RPMI8226 (cell line): ENCODE measurements at regions not wholly inside any gene's neighbourhood (a gene's known extent, or its start where the extent isn't known, plus 50 kb on each side); places are given as distances from the start of the nearest gene placed in this dataset.
"Not testable (repeated sequence)": the region's sequence is repeated elsewhere in the genome, so short reads cannot be mapped to it uniquely, and the experiment has no call there.

Experiments used
- DNase-seq: peaks from one replicate; pipeline ENCODE4 v3.0.0-alpha.2; 2015

DNA sequence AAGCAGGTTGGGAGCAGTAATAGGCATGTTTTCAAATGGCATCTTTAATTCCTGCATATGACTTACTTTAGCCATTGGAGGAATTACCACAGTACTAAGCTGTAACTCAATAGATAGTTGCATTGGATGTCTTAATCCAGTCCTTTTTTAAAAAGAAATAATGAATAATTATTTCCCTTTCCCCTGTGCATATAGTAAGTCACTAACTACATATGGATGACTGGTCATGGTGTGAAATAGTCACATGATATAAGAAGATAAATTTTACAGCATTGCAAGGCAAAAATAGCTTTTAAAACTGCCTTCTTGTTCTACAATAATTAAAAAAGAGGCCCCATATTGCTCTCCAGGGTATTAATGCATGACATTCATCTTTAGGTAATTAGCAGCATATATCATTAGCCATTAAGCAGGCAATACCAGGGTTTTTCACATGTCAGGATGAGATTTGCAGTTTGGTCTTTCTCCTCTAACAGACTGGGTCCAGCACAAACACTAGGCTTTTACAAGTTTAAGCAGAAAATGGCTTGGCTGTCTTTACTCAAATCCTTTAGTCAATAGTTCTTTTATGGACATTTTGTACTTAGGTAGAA, 606.4 kb upstream of the RORB start:
- no peak for DNase-seq

DNA sequence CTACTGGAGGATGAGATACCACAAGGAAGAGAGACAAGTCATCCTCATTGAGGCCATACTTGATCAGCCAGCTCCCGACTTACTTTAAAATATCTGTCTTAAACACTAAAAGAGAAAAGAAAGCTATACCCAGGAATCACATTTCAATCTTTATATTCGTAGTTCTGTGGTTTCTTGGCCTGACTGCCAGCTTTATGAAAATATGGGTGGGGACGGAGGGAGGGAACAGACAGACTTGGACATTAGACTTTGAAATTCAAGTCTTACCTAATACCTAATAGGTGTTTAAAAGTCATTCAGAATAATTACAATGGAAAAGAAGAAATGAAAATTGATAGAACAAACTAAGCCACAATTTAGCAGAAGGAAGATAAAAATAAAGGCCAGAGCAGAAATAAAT, 604.8 kb upstream of the RORB start:
- no peak for DNase-seq

DNA sequence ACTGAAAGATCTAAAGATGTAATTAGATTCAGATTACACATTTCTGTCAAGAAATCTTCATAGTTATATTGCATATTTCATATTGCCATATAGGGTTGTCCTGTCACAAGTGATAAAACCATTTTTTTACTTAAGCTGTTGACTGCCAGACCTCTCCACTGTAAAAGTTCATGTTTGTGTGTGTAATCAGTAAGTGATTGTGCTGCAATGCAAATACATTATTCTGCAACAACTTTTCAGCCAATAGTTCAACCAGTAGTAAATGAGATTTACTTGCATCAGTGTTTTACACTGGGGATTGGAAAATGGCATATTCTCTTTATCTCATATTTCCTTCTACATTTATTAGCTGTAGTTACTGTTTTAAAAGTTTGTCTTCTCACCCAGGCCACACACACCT, 603.9 kb upstream of the RORB start:
- DNase-seq: no peak

DNA sequence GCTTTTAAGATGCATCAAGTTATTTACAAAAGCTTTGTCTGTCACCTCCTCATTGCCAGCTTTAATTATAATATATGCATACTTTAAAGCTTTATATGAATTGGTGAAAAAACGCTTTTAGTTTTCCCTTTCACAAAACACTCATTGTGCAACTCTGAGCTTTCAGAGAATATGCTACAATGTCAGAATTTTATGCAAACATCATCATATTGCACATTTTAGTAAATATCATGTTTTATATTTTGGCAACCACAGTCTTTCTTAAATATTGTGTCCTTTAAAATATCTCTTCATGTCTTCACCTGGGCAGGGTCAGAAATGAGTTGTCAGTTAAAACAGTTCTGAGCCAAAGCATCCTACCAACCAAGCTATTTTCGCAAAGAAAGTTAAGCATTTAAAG, 601.1 kb upstream of the RORB start:
- DNase-seq: no peak

GRCh38 chr9:73906671-73907070, 590.5 kb upstream of the RORB start:
- DNase-seq: no peak

DNA sequence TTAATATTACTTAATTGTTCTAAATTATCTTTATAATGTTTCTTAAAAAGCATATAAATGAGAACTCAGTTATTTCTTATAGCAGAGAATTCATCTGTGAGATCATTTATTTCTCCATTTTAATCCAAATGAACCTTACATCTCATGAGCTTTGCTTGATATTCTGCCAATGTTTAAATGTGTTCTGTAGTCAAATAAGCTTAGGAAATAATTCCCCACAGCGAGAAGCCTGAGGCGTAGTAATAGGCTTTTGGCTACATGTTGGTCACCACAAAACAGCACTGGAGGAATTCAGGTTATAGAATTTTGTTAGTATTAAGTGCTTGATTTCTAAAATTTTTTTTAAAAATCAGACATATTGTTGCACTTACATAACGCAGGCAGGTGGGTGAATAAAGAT, 585.3 kb upstream of the RORB start:
- DNase-seq: no peak

- DNase-seq: no peak
Measured at GRCh38 chr9:73916016-73916673, 581.0 kb upstream of the RORB start.

- no peak for DNase-seq
Measured at GRCh38 chr9:73919712-73920111, 577.4 kb upstream of the RORB start.

- no peak for DNase-seq
Measured at GRCh38 chr9:73923796-73924195, 573.3 kb upstream of the RORB start.

DNA sequence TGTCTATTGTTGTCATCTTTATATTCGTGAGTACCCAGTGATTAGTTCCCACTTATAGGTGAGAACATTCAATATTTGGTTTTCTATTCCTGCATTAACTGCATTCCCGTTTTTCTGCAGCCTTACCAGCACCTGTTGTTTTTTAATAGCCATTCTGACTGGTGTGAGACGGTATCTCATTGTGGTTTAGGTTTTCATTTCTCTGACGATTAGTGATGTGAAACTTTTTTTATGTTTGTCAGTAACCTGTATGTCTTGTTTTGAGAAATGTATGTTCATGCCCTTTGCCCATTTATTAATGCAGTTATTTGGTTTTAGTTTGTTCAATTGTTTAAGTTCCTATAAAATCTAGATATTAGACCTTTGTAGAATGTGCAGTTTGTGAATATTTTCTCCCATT, 546.0 kb upstream of the RORB start:
- DNase-seq: no peak

DNA sequence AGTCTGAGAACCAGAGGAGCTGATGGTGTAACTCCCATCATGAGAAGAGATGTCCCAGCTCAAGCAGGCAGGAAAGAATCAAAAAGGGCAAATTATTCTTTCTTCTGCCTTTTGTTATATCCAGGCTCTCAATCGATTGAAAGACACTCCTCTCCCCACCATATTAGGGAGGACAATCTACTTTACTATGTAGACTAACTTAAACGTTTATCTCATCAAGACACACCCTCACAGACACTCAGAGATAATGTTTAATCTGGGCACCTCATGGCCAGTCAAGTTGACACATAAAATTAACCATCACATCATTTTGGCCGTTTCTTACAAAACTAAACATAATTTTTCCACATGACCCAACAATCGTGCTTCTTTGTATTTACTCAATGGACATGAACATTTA, 534.3 kb upstream of the RORB start:
- DNase-seq: no peak

DNA sequence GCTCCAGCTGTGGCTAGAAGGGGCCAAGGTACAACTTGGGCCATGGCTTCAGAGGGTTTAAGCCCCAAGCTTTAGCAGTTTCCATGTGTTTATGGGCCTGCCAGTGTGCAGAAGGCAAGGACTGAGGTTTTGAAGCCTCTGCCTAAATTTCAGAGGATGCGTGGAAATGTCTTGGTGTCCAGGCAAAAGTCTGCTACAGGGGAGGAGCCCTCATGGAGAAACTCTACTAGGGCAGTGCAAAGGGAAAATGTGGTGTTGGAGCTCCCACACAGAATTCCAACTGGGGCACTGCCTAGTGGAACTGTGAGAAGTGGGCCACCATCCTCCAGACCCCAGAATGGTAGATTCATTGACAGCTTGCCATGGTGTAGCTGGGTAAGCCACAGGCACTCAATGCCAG, 527.2 kb upstream of the RORB start:
- no peak for DNase-seq

DNA sequence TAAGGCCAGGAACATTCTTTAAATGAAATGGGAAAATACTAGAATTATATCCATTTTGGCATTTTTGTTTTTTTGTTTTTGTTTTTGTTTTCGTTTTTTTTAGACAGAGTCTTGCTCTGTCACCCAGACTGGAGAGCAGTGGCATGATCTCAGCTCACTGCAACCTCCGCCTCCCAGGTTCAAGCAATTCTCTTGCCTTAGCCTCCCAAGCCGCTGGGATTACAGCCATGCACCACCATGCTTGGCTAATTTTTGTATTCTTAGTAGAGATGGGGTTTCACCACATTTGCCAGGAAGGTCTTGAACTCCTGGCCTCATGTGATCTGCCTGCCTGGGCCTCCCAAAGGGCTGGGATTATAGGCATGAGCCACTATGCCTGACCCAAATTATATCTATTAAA, 520.7 kb upstream of the RORB start:
- DNase-seq: not testable (repeated sequence)

DNA sequence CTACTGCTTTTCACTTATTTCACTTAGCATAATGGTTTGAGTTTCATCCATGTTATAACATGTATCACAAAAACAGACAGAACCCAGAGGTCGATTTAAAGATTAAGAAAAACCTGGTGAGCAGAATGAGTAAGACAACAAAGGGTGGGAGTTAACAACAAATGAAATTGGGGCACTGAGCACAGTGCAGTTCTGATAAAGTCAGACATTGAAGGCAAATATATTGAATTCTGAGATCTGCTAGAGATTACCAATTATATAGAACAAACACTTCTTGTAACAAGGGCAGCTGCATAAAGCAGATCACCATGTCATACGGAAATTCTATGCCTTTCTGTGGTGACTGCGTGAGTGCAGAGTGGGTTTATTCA, 517.3 kb upstream of the RORB start:
- DNase-seq: no peak

DNA sequence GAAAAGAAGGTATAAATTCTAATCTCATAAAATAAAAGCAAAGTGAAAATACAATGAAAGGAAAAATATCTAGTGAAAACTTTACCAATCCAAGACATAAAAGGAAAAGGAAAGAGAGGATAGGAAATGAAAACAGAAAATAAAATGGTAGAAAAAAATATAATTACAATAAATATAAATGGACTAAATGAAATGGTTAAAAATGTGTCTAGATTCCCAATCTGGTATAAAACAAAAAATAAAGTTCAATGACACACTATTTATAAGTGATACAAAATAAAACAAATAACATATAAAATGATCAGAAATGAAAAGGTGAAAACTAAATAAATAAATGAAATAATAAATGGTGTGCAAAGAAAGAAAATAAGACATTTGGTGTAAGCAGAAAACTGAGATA, 516.4 kb upstream of the RORB start:
- DNase-seq: no peak

DNA sequence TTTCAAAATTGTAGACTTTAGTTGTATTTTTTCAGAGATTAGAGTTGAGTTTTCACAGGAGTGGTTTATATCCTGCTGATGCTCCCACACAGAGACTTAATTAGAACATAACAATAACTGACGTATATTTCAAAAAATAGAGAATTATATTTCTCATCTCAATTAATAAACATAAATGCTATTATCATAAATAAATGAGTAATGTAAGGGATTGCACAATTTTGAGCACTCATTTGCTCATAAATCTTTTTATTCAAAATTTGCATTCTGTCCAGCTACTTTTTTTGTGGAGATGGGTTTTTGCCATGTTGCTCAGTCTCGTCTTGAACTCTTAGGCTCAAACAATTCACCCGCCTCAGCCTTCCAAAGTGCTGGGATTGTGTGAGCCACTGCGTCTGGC, 515.7 kb upstream of the RORB start:
- no peak for DNase-seq

DNA sequence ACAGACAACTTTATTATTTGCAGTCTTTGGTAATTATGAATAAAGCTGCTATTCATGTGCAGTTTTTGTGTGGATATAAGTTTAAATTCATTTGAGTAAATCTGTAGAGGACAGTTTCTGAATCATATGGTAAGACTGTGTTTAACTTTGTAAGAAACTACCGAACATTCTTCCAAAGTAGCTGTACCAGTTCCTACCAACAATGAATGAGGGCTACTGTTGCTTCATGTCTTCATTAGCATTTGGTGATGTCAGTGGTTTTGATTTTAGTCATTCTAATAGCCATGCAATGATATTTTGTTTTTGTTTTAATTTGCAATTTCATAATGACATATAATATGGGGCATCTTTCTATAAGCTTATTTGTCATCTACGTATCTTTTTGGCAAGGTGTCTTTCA, 501.3 kb upstream of the RORB start:
- no peak for DNase-seq

- no peak for DNase-seq
Measured at GRCh38 chr9:73996844-73997243, 500.3 kb upstream of the RORB start.

DNA sequence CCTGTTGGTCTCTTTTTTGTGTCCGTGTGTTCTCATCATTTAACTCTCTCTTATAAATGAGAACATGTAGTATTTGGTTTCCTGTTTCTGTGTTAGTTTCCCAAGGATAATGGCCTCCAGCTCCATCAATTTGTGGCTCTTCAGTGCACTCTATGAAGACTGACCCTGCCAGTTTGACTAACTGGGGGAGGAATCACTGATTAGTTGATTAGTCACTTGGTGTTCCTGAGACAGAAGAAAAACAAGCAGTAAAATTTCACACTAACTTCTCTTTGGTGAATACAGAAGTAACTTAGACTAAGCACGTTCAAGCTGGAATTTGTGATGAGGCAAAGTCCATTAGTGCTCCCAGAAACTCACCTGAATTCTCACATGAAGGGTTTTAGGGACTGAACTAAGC, 495.8 kb upstream of the RORB start:
- DNase-seq: no peak

GRCh38 chr9:74006935-74007334, 490.2 kb upstream of the RORB start:
- DNase-seq: no peak

DNA sequence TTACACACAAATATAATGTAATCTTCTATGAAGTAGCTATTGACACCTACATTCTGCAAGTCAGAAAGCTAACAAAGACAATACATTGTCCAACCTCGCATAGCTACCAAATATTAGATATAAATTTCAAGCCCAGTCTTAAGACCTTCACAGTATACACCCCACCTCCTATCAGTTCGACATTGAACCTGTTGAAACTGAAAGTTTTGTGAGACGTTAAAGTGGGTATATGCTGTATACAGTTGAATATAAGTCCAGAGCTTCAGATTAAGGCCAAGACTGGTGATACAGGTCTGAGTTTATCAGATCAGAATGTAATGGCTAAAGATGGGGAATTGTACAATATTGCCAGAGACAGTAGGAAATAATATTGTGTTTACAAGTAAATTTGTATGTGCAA, 489.3 kb upstream of the RORB start:
- no peak for DNase-seq

- DNase-seq: no peak
Measured at GRCh38 chr9:74016004-74016403, 481.1 kb upstream of the RORB start.

GRCh38 chr9:74025402-74025925, 471.7 kb upstream of the RORB start:
- DNase-seq: no peak

- DNase-seq: no peak
Measured at GRCh38 chr9:74032421-74032820, 464.7 kb upstream of the RORB start.

DNA sequence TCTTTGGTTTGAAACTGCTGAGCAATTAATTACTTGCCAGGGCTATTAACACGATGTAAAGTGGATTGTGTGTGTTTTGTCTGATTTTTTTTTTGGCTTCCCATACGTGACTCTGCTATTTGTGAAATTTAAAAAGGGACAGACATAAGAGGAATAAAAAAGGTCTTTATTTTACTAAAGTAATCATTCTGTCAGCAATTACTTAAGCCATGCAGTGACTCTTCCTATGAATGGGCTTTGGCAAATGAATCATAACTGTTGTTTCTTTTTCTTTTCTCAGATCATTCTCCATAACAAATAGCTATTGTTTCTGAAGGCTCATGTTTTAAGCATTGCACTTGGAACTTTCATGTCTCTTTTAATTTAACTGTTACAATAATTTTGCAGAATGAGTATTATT, 461.3 kb upstream of the RORB start:
- no peak for DNase-seq
